NCI-H1092 treated with DMSO at 0.1 percent for 48 hours (cell line): ENCODE measurements at regions not wholly inside any gene's neighbourhood (a gene's known extent, or its start where the extent isn't known, plus 50 kb on each side); places are given as distances from the start of the nearest gene placed in this dataset.

ENCODE experiments used
- DNase-seq: peaks from one replicate; lab custom pipeline; 2025; lab: John Stamatoyannopoulos, UW

DNA sequence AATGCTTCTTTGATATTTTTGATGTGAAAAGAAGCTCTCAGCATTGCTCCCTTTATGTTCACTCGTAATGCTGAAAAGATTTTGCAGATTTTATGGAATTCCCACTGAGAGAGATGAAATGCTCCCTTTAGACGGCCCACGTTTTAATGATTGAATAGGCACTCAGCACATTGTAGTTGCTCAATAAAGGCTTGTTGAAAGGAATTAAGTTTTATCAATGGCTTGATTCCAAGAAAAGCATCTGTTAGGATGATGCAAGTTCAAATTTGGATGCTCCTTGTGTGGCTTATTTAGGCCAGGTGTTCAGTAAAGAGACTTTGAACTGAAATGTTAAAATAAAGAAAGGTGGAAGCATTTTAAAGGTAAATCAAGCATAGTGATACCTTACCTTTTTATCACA lies 725.1 kb downstream of the EPHA4 start:
- no peak for DNase-seq

DNA sequence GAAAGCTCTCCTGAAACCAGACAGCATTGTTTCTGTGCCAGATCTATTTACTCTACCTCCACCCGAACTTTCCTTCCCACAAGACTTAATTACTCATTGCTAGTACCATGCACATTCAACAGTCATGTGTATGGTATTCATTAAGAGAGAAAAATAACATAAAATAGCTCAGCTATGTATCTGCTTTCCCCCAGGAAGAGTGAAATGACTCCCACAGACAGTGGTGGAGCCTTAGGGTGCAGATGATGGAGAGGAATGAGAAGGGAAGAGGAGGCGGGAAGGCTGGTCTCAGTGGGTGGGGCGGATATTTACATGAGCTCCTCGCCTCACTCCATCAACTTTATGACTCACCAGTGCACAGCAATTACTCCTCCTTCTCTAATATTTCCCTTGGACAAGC lies 724.5 kb downstream of the EPHA4 start:
- no peak for DNase-seq

DNA sequence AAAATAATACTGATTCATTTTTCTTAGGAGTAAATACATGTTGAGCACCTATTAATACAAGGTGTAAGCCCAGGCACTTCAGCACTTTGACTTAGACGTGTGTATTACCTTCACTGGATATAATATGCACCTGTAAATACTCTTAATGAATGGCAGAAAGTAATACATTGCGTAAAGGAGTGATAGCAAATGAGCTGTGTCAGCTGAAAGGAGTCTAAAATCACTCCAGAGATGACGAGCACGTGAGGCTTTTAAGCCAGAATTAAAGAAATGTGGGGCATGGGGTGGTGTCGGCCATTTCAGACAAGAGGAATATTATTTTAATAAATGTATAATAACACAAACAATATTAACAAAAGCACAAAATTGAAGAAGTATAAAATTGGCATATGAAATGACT lies 722.7 kb downstream of the EPHA4 start:
- DNase-seq, result no peak

DNA sequence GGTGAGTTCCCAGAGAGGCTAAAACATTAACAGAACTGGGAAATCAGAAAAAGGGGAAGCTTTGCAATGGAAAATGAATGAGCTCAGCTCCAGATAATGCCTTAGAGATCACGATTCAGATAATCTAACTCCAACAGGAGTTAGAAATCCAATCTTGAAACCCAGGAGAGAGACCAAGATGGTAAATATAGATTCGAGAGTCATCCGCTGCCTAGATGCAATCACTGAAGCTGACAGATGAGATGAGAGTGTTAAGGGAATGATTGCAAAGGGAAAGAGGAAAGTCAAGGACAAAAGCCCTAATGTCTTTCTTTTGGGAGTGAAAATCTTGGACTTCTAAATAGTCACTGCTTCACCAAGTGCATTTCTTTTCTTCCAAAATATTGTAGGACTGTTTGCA lies 722.0 kb downstream of the EPHA4 start:
- DNase-seq, result no peak

DNA sequence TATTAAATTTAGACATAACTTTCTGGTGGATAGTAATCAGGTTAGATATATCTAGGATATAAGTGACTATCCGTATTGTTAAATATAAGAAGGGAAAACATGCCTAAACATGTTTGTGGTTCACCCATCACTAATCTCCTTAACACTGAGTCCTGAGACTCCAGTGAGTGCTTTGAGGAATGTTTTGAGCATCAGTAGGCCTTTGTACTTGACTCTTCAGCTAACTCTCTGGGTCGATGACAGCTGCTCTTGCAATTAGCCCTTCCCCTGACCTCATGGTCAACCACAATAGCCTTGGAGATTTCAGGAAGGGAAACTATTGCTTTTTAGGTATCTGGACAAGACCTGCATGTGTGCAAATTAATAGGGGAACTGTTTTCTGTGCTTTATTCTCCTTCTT lies 716.8 kb downstream of the EPHA4 start:
- no peak for DNase-seq

DNA sequence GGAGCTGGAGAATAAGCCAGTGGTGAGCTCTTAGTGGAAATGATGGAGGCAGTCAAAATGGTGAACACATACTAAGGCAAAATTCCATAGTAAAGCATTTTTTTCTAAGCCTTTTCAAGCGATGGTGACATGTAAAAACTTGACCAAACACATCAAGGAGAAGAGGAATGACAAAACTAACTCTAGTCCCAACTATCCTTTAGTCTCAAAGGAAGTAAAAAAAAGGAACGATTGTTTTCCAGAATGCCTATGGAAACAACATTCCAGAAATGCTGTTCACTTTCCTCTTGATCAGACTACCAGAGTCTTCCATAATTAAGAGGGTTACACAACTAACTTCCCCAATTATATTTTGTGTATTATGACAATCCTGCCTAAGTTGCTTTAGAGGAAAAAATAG lies 715.6 kb downstream of the EPHA4 start:
- DNase-seq, result no peak

DNA sequence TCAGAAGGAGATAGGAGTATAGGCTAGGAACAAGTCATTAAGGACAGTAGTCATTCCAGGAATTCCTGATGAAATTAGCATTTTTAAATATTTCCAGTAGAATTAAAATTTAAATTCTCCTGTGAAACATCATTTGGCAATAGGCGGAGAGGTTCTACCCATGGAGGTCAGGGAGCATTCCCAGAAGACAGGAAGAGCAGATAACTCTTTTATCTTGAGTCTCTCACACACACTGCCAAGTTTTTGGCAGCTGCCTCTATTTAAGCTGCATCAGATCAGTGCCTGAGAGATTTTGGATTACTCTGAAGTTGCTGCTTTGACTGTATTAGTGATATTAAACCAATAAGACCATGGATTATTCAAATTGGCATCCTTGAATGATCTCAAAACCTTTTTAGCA lies 714.7 kb downstream of the EPHA4 start:
- DNase-seq, result no peak

DNA sequence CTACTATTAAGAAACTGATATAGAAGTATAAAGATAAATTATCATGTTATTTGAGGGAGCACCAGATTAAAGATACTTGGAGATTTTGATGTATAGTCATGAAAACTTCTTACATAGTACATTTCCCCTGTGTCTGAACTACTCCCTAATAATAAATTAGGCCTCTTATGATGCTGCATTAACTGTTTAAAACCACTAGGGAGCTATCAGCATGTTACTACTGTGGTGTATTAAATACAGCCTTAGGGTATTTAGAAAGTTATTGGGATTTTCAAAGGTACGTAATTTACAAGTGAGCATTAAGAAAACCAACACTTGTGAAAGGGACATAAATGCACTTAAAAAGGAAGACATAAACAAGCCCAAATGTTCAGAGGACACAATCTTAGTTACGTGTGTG lies 714.0 kb downstream of the EPHA4 start:
- DNase-seq, result no peak

DNA sequence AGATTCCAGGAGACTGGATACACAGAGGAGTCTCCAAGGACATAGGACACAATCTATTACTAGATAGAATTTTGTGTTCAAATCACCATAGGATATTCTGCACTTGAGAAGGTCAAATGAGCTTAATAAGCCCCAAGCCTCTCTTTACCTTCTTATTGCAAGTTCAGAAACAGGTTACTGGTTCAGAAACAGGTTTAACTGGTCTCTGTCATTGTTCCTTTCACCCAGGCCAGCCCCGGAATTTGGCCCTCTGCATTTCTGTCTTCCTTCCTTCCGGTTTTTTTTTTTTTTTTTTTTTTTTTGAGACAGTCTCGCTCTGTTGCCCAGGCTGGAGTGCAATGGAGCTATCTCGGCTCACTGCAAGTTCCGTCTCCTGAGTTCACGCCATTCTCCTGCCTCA lies 700.2 kb downstream of the EPHA4 start:
- DNase-seq, result no peak

DNA sequence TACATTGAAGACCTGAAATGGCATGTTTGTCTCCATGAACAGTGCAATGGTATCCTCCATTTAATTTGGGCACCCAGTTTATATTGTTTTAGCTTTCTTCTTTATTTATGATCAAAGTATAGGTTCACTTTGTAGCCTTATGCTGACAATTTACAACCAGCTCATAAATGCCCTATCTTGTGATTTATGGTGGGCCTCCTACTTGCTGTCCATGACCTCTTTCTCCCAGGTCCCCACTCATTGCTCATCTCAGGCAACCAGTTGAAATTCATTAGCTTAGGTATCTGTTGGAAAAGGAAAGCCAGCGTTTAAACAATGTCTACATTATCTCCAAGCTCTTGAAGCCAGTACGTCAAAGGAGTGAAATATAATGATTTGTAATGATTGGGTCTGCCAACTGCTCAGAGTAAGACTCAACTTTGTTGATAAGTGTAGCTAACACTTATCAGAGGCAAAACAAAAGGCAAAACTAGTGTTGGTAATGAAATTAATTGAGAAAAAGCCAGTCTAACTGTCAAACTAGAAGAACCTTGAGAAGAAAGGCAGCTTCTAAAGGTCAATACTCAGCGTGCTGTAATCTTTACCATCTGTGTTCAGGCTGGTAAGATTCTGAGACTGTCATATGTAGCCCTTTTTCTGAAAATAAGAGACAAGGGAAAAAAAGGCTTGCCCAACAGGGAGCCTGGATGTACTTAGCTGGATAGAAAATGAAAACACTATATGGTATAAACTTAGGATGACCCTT lies 695.9 kb downstream of the EPHA4 start:
- DNase-seq, result no peak

DNA sequence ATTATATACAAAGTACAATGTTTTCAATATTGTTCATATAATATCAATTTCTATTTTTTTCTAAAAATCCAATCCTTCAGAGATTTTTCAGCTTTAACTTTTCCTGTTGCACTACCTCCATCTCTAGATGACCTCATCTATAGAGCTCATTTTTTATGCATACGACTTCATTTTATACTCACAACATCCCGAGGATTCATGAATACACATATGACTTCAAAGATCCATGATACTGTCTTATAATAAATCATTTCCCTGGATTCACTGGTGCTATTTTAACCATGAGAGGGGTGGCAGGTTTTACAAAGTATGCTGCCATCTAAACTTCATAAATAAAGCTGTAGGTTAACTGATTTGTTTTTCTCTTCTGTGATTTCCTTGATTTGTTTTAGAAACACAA lies 694.6 kb downstream of the EPHA4 start:
- no peak for DNase-seq

DNA sequence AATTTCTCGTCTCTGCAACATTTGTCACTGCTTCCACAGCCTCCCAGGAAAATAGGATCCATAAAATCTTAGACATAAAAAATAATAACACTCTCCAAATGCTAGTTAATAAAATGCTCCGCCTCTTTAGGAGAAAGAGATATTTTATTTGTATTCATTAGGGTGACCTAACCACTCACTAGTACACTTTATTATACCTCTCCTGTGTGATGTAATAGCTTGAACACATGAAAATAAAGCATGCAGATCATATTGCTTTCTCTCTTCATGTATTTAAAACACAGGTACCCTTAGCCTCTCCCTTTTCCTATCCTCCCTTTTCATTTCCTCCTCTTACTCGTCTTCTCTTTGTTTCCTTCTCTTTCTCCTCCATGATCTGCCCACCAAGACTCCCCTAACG lies 694.2 kb downstream of the EPHA4 start:
- DNase-seq, result no peak

DNA sequence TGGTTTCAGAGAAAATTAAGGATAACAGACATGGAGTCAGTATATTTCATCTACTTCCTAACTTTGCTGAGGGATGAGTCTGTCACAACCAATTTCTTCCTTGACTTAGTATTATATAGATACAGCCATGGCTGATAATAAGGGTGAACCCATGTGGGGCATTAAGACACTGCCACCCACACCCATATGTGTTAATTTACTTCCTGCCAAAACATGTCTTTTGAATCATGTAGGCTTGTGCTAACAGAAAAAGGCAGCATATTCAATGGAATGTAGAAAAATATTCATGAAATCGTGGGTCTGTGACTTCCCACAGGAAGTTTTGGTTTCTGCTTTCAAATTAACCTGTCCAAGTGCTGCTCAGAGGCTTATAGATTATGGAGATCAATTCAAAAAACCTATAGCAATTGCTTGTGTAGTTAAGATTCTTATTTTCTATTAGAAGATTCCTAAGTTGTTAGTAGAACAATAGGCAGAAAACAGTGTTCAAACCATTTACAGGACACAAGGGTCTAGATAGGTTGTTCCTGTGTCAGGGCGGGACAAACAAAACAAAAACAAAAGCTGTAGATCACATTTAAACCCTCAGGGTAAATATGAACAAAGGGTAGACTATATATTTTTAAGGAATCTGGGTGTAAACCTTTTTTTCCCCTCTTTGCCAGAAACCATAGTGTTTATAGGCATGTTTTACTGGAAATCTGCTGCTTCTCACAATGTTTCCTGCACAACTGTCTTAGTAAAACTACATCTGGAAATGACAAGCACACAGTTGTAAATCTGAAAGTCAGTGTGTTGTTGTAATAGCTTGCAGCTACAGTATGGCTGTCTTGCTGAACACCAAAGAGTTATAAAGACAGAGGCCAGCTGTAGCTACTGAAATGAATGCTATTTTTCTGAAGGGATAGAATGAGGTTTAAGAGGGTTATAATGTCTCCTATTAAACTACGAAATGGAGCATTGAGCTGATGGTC lies 691.2 kb downstream of the EPHA4 start:
- no peak for DNase-seq

DNA sequence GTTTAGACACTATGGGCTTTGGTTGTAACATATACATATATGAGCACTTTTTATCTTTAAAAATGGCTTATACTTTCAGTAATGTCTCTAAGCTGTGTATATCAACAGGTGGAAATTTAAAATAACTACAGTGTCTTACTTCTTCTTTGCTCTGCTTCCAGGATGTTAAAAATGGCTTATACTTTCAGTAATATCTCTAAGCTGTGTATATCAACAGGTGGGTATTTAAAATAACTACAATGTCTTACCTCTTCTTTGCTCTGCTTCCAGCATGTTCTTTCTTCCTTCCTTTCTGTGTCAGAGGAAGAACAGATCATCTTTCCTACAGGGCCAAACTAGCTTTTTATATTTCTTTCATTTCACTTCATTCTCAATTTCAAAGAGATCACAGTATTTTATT lies 689.6 kb downstream of the EPHA4 start:
- DNase-seq, result no peak

DNA sequence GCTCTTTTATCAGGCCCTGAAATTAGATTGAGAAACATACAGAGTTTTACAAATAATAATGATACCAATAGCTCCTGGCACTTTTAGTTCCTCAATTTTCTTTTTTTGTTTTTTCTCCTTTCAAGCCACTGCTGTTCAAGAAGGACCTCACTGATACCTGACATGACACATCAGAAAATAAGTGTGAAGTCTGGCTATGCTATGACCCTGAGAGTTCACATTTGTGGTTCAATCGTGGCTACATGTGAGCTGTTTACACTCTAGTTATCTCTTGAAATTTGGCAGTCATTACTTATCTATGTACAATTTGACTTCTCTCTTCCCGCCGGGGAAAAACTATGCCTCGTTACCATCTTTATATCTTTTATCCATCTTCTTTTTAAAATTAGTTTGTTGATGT lies 686.5 kb downstream of the EPHA4 start:
- no peak for DNase-seq

DNA sequence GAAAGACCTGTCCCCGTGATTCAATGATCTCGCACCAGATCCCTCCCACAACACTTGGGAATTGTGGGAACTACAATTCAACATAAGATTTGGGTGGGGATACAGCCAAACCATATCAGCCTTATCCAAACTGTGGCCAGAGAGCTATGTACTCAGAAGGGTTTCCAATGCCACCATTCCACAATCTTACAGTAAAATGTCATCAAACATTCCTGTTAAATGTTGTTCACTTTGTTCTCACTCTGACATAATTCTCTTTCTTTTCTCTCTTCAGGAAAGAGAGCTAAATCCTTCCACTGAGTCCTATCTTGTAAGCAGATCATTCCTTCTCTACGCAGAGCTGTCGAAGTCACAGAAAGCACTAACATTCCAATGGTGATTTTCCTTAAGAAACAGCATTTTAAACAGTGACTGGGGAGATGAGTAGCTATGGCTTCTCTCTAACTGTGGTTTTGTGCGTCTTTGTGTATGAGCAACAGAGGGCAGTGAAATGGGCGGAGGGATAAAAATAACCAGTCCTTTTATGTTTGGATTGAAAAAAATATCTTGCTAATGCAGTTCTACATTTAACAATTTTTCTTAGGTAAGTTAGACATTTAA lies 684.7 kb downstream of the EPHA4 start:
- no peak for DNase-seq

DNA sequence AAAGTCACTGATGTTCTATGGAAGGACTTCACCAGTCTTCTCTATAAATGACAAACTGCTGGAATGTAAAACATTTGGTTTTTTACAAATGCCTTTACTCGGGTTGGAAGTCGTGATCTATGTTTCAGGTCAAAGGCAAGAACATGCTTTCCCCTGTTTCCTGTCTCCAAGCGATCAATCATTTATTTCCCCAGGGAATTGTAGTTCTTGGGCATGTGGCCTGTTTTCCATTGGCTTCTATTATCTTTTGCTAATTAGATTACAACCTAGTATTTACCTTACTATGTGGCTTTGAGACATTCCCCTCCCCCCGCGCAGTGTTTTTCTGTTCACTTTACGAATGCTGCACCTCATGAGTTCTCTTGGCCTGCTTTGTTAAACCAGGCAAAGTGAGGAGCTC lies 684.2 kb downstream of the EPHA4 start:
- no peak for DNase-seq

DNA sequence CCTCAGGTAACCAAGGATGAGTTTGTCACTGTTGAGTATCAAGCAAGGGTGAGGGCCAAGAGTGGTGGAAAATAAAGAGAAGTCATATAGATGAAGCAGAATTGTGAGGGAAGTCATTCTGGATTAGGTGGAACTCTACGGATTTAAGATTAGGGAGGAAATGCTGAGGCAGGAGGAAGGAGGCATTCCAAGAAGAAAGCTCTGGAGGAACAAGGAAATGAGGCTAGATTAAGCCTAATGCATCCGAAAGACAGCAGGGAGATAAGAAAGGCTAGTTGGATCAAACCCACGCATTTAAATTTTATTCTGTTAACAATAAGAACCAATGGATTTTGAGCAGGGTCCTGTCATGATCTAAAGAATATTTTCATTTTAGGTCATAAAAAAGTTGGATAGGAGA lies 681.2 kb downstream of the EPHA4 start:
- no peak for DNase-seq

DNA sequence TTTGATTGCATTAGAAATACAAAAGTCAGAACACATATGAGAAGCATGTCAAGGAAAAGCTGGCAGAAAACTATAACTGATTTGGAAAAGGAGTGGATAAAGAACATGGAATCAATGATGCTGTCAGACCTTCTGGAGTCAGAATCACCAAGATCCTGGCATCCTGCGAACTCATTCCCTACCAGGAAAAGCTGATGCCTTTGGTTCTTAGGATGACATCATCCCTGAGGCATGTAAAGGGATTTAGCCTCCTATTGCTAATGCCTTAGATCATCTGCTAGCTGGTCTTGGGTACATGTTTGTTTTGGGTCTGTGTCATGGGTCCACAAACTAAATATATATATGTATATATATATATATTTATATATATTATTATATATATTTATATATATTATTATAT lies 680.7 kb downstream of the EPHA4 start:
- no peak for DNase-seq

DNA sequence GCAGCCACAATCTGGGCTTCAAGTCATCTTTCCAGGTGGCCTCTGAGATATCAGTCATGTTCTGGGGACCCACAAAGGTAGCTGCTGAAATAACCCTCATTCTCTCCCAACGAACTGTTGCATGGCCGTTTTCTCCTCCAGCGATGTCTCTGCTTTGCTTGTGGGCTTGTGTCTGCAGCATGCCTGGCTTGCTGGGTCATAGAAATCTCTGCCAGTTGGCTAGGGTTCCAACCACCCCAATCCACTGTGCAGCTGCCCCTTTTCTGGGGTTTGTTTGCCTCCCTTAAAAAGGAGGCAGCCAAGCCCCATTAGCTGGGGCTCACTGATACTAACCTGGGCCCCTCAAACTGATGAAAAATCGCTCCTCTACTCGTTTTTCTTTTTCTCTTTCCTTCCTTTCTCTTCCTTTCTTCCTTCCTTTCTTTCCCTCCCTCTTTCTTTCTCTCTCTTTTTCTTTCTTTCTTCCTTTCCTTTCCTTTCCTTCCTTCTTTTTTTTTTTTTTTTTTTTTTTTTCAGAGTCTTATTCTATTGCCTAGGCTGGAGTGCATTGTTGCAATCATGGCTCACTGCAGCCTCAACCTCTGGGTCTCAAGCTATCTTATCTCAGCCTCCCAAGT lies 680.0 kb downstream of the EPHA4 start:
- no peak for DNase-seq

DNA sequence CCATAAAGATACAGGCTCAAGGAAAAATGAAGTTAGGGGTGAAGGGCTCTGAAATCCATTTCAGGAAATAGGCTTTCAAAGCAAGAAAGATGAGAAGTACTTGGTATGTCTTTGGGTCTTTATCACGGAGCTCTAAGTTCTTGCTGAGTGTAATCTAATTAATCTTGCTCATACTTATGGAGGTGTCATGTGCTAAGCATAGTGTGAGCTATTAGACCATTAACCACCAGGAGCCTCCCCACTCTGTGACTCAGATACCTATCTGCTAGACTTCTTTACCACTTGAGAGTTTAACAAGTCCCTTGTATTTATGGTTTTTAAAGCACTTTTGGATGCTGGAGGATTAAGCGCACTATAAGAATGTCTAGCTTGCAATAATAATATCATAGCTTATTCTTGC lies 678.7 kb downstream of the EPHA4 start:
- DNase-seq, result no peak

DNA sequence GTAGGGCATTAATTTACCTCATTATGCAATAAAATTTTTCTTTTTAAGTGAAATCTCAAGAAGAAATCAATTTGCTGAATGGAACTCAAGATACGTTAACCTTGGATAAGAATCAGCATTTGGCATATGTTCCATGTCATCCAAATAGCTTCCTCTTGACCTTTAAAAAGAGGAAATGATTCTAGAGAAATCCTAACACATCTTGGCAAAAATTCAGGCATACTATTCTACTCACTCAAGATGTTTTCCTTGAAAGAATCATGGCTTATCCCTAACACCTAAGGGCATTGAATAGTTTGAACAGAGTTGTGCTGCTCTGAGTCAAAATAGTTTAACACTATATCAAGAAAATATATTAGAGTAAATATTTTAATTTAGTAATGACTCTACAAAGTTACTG lies 678.0 kb downstream of the EPHA4 start:
- no peak for DNase-seq

DNA sequence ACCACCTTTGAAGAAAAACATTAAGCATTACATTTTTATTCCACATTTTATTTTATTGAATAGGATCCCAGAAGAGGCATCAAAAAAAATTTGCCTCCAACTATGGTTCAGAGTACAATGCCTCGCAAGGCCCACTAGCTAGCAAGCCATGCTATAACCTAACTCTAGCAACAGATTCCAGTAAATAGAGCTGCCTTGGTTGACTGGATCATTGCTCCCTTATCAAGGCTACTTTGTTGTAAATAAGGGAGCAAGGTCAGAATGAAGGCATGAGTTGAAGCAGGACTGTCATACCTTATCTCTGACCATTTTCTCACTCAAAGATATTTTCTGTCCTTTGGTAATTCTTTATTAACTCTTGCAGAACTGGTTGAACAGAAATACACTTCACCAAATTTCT lies 672.6 kb downstream of the EPHA4 start:
- DNase-seq, result no peak
